ENCODE measurements at regions not wholly inside any gene's neighbourhood (a gene's known extent, or its start where the extent isn't known, plus 50 kb on each side); places are given as distances from the start of the nearest gene placed in this dataset.
"Not testable (repeated sequence)": the region's sequence is repeated elsewhere in the genome, so short reads cannot be mapped to it uniquely, and the experiment has no call there.

DNA sequence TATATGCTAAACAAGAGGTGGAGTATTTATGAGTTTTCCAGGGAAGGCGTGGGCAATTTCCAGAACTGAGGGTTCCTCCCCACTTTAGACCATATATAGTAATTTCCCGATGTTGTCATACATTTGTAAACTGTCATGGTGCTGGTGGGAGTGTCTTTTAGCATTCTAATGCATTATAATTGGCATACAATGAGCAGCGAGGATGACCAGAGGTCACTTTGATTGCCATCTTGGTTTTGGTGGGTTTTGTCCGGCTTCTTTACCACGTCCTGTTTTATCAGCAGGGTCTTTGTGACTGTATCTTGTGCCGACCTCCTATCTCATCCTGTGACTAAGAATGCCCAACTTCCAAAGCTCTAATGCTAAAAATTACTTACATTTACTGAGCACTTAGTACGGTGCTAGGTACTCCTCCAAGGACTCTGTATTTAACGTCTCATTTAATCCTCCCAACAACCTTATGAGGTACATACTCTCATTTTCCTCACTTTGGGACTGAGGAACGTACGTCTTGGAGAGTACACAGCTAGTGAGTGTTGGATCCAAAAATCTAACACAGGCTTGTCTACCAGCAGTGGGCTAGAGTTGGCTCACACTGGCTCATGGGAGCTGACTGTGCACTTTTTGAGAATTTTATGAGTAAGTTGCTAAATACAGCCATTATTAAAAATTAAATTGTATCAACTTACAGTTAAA, 144.8 kb upstream of the NEBL start:
- H3K27me3 ChIP-seq (ENCODE audit: insufficient read depth, low read length, poor library complexity) = no peaks in the 10 kb centered on the region
- no peaks in the 10 kb centered on the region for H3K79me2 ChIP-seq (ENCODE audit: insufficient read depth, low read length)
- no peak for ATAC-seq (ENCODE audit: insufficient read depth, low read depth)
- no peaks in the 10 kb centered on the region for H3K36me3 ChIP-seq (ENCODE audit: insufficient read depth, low read length)
- no peaks in the 10 kb centered on the region for H3K4me1 ChIP-seq (ENCODE audit: insufficient read depth, low read length)
- TF ChIP-seq, protein P1, sequence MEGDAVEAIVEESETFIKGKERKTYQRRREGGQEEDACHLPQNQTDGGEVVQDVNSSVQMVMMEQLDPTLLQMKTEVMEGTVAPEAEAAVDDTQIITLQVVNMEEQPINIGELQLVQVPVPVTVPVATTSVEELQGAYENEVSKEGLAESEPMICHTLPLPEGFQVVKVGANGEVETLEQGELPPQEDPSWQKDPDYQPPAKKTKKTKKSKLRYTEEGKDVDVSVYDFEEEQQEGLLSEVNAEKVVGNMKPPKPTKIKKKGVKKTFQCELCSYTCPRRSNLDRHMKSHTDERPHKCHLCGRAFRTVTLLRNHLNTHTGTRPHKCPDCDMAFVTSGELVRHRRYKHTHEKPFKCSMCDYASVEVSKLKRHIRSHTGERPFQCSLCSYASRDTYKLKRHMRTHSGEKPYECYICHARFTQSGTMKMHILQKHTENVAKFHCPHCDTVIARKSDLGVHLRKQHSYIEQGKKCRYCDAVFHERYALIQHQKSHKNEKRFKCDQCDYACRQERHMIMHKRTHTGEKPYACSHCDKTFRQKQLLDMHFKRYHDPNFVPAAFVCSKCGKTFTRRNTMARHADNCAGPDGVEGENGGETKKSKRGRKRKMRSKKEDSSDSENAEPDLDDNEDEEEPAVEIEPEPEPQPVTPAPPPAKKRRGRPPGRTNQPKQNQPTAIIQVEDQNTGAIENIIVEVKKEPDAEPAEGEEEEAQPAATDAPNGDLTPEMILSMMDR (IDR thresholded peaks at IDR 0.05; ENCODE audit: borderline replicate concordance, extremely low read depth, low read length, poor library complexity, severe bottlenecking) = no peak
- TF ChIP-seq EZH2 (IDR thresholded peaks at IDR 0.05; ENCODE audit: borderline replicate concordance, low read depth, low read length, severe bottlenecking) = no peak
- no peak for DNase-seq
- no peaks in the 10 kb centered on the region for H4K20me1 ChIP-seq (ENCODE audit: insufficient read depth, low read length)
- no peak overlapping the region for H3K4me2 ChIP-seq (ENCODE audit: insufficient read depth, low read length)
- H3K9me3 ChIP-seq (ENCODE audit: insufficient read depth, low read length, severe bottlenecking) = peaks cover 2% of the 10 kb centered on the region
- H2AFZ ChIP-seq (ENCODE audit: low read depth, low read length) = no peak overlapping the region
- no peak overlapping the region for H3K4me3 ChIP-seq (ENCODE audit: low read depth in 1 of 2, low read length in 2 of 2)
- H3K9ac ChIP-seq (ENCODE audit: low read depth, low read length) = no peak overlapping the region
- H3K27ac ChIP-seq (ENCODE audit: low read length) = no peak overlapping the region

DNA sequence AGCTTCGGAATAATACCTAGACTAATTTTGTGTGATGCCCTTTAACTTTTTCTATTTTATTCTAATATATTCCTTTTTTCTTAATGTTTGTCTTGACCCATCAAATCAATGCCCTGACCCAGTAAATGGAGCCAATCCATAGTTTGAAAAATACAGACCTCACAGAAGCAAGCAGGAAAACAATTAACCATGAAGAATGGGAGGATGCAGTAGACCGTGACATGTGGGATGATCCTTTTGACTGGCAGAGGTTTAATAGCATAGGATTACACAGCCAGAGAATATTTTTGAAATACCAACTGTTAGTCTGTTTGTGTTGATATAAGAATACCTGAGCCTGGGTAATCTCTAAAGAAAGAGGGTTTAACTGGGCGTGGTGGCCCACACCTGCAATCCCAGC, 142.6 kb upstream of the NEBL start:
- Histone ChIP-seq H3K4me2 (ENCODE audit: insufficient read depth, low read length) (no peak overlapping the region), H4K20me1 (ENCODE audit: insufficient read depth, low read length) (no peaks in the 10 kb centered on the region), H3K27ac (ENCODE audit: low read length) (no peak overlapping the region), H3K79me2 (ENCODE audit: insufficient read depth, low read length) (no peaks in the 10 kb centered on the region), H2AFZ (ENCODE audit: low read depth, low read length) (no peak overlapping the region), H3K4me3 (ENCODE audit: low read depth in 1 of 2, low read length in 2 of 2) (no peak overlapping the region), H3K27me3 (ENCODE audit: insufficient read depth, low read length, poor library complexity) (no peaks in the 10 kb centered on the region), H3K4me1 (ENCODE audit: insufficient read depth, low read length) (no peaks in the 10 kb centered on the region), H3K36me3 (ENCODE audit: insufficient read depth, low read length) (no peaks in the 10 kb centered on the region), H3K9ac (ENCODE audit: low read depth, low read length) (no peak overlapping the region), H3K9me3 (ENCODE audit: insufficient read depth, low read length, severe bottlenecking) (peaks cover 2% of the 10 kb centered on the region)
- no peak for TF ChIP-seq EZH2 (IDR thresholded peaks at IDR 0.05; ENCODE audit: borderline replicate concordance, low read depth, low read length, severe bottlenecking)
- TF ChIP-seq, protein P1 (IDR thresholded peaks at IDR 0.05; ENCODE audit: borderline replicate concordance, extremely low read depth, low read length, poor library complexity, severe bottlenecking) = no peak
- no peak for DNase-seq
- ATAC-seq (ENCODE audit: insufficient read depth, low read depth) = no peak

DNA sequence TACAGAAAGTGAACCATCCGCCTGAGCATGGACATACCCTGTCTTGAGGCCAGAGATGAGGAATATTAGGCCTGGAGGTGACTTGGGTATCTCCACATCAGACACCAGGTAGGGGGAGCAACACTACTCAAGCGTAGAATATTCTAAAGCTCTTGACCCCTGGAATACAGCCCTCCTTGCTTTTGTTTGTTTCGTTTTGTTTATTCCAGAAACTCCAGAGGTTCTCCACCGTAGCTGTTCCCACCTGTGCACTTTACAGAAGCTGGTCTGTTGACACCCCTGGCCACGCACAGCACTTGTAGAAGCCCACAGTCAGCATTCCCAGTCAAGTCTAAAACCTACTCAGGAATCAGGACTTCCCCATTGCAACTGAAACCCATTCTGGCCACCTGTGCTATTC, 139.6 kb upstream of the NEBL start:
- Histone ChIP-seq H3K36me3 (ENCODE audit: insufficient read depth, low read length) (no peaks in the 10 kb centered on the region), H2AFZ (ENCODE audit: low read depth, low read length) (no peak overlapping the region), H3K27ac (ENCODE audit: low read length) (no peak overlapping the region), H4K20me1 (ENCODE audit: insufficient read depth, low read length) (no peaks in the 10 kb centered on the region), H3K9ac (ENCODE audit: low read depth, low read length) (no peak overlapping the region), H3K79me2 (ENCODE audit: insufficient read depth, low read length) (no peaks in the 10 kb centered on the region), H3K27me3 (ENCODE audit: insufficient read depth, low read length, poor library complexity) (no peaks in the 10 kb centered on the region), H3K4me1 (ENCODE audit: insufficient read depth, low read length) (no peaks in the 10 kb centered on the region), H3K9me3 (ENCODE audit: insufficient read depth, low read length, severe bottlenecking) (no peaks in the 10 kb centered on the region), H3K4me2 (ENCODE audit: insufficient read depth, low read length) (no peak overlapping the region), H3K4me3 (ENCODE audit: low read depth in 1 of 2, low read length in 2 of 2) (no peak overlapping the region)
- ATAC-seq (ENCODE audit: insufficient read depth, low read depth) (no peak), DNase-seq (no peak)
- TF ChIP-seq, protein P1 (IDR thresholded peaks at IDR 0.05; ENCODE audit: borderline replicate concordance, extremely low read depth, low read length, poor library complexity, severe bottlenecking) = no peak
- TF ChIP-seq EZH2 (IDR thresholded peaks at IDR 0.05; ENCODE audit: borderline replicate concordance, low read depth, low read length, severe bottlenecking) = no peak

DNA sequence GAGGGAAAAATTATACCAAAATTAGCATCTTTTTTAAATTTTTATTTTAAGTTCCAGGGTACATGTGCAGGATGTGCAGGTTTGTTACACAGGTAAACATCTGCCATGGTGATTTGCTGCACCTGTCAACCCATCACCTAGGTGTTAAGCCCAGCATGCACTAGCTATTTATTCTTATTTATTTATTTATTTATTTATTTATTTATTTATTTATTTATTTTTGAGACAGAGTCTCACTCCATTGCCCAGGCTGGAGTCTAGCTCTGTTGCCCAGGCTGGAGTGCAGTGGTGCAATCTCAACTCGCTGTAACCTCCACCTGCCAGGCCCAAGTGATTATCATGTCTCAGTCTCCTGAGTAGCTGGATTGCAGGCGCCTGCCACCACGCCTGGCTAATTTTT, 137.7 kb upstream of the NEBL start:
- not testable (repeated sequence) for DNase-seq; H3K79me2 ChIP-seq (ENCODE audit: insufficient read depth, low read length); H2AFZ ChIP-seq (ENCODE audit: low read depth, low read length); H3K36me3 ChIP-seq (ENCODE audit: insufficient read depth, low read length); H3K27me3 ChIP-seq (ENCODE audit: insufficient read depth, low read length, poor library complexity); H3K4me3 ChIP-seq (ENCODE audit: low read depth in 1 of 2, low read length in 2 of 2); H4K20me1 ChIP-seq (ENCODE audit: insufficient read depth, low read length); H3K9ac ChIP-seq (ENCODE audit: low read depth, low read length); H3K27ac ChIP-seq (ENCODE audit: low read length); H3K4me2 ChIP-seq (ENCODE audit: insufficient read depth, low read length); ATAC-seq (ENCODE audit: insufficient read depth, low read depth); H3K4me1 ChIP-seq (ENCODE audit: insufficient read depth, low read length); H3K9me3 ChIP-seq (ENCODE audit: insufficient read depth, low read length, severe bottlenecking)

Measured in DND-41 (cell line).